Retinal pigment epithelial cell (primary cell): ENCODE measurements at regions not wholly inside any gene's neighbourhood (a gene's known extent, or its start where the extent isn't known, plus 50 kb on each side); places are given as distances from the start of the nearest gene placed in this dataset.
"Not testable (repeated sequence)": the region's sequence is repeated elsewhere in the genome, so short reads cannot be mapped to it uniquely, and the experiment has no call there.

ENCODE experiments used
- DNase-seq: peaks from one replicate; pipeline ENCODE4 v3.0.0-alpha.2; 2010; ENCODE audit warnings: low read depth
- H3K4me3 ChIP-seq: 2 replicates; pipeline ENCODE4 v1.5.1; 2011; ENCODE audit warnings: mild to moderate bottlenecking, low read length, control low read depth, moderate library complexity
- CTCF ChIP-seq: conservative IDR thresholded peaks from 2 replicates; pipeline ENCODE4 v1.5.1; 2011; ENCODE audit warnings: low read depth, low read length, control low read depth, inconsistent platforms

GRCh38 chr9:80787636-80788035 is 901.7 kb downstream of the TLE1 start:
- no peak overlapping the region for H3K4me3 ChIP-seq
- no peak for TF ChIP-seq CTCF
- no peak for DNase-seq

GRCh38 chr9:80784647-80785046 is 904.7 kb downstream of the TLE1 start:
- no peak for TF ChIP-seq CTCF
- no peak overlapping the region for H3K4me3 ChIP-seq

GRCh38 chr9:80775971-80776370 is 913.4 kb downstream of the TLE1 start:
- no peak overlapping the region for H3K4me3 ChIP-seq
- no peak for DNase-seq
- TF ChIP-seq CTCF: no peak

More at GRCh38 chr9:80784647-80785046, 904.7 kb downstream of the TLE1 start:
- no peak for DNase-seq

GRCh38 chr9:80775530-80775929 is 913.8 kb downstream of the TLE1 start:
- TF ChIP-seq CTCF: no peak
- peak; percentile 73 for DNase-seq
- H3K4me3 ChIP-seq: no peak overlapping the region

- no peak for DNase-seq
- H3K4me3 ChIP-seq: no peak overlapping the region
- no peak for TF ChIP-seq CTCF
Observed at GRCh38 chr9:80771555-80772347, 917.6 kb downstream of the TLE1 start.

GRCh38 chr9:80763536-80763935 is 925.8 kb downstream of the TLE1 start:
- no peak overlapping the region for H3K4me3 ChIP-seq
- no peak for DNase-seq
- TF ChIP-seq CTCF: no peak

- H3K4me3 ChIP-seq: no peak overlapping the region
- no peak for TF ChIP-seq CTCF
- DNase-seq: no peak
Observed at GRCh38 chr9:80755586-80755985, 933.8 kb downstream of the TLE1 start.

- not testable (repeated sequence) for H3K4me3 ChIP-seq, DNase-seq
Observed at GRCh38 chr9:80747056-80747455, 942.3 kb downstream of the TLE1 start.
